H9 (cell line): ENCODE measurements at regions not wholly inside any gene's neighbourhood (a gene's known extent, or its start where the extent isn't known, plus 50 kb on each side); places are given as distances from the start of the nearest gene placed in this dataset.

Experiments
- DNase-seq: peaks from one replicate; pipeline ENCODE4 v3.0.0-alpha.2; 2017
- H2AFZ ChIP-seq: one replicate; pipeline ENCODE4 v1.6.1; 2013; ENCODE audit warnings: mild to moderate bottlenecking, low read length, control low read depth, moderate library complexity
- H2AK5ac ChIP-seq: 2 replicates; pipeline ENCODE4 v1.6.1; 2013; ENCODE audit warnings: low read length, control low read depth, mixed read lengths; ENCODE audit not compliant: insufficient read length
- H2BK120ac ChIP-seq: one replicate; pipeline ENCODE4 v1.6.1; 2013; ENCODE audit warnings: low read depth, mild to moderate bottlenecking, low read length, control low read depth, inconsistent platforms; ENCODE audit not compliant: poor library complexity, severe bottlenecking
- H2BK12ac ChIP-seq: 2 replicates; pipeline ENCODE4 v1.6.1; 2013; ENCODE audit warnings: low read length, control low read depth, mixed read lengths, low read depth; ENCODE audit not compliant: insufficient read length
- H2BK15ac ChIP-seq: 2 replicates; pipeline ENCODE4 v1.6.1; 2013; ENCODE audit warnings: low read depth, low read length, control low read depth
- H2BK20ac ChIP-seq: one replicate; pipeline ENCODE4 v1.6.1; 2013; ENCODE audit warnings: low read depth, mild to moderate bottlenecking, low read length, control low read depth, inconsistent platforms; ENCODE audit not compliant: poor library complexity, severe bottlenecking
- H2BK5ac ChIP-seq: 2 replicates; pipeline ENCODE4 v1.6.1; 2013; ENCODE audit warnings: low read length, control low read depth, mixed read lengths; ENCODE audit not compliant: insufficient read length
- H3K14ac ChIP-seq: 2 replicates; pipeline ENCODE4 v1.6.1; 2013; ENCODE audit warnings: low read length, control low read depth; ENCODE audit not compliant: insufficient read depth
- H3K18ac ChIP-seq: 2 replicates; pipeline ENCODE4 v1.6.1; 2013; ENCODE audit warnings: low read depth, mild to moderate bottlenecking, mixed read lengths, low read length, control low read depth; ENCODE audit not compliant: insufficient read length
- H3K23ac ChIP-seq: 2 replicates; pipeline ENCODE4 v1.6.1; 2013; ENCODE audit warnings: low read length, control low read depth, mixed read lengths, low read depth; ENCODE audit not compliant: insufficient read length
- H3K23me2 ChIP-seq: 2 replicates; pipeline ENCODE4 v1.6.1; 2013; ENCODE audit warnings: low read depth, mild to moderate bottlenecking, mixed read lengths, low read length, control low read depth; ENCODE audit not compliant: insufficient read length, poor library complexity, severe bottlenecking
- H3K27ac ChIP-seq: 2 replicates; pipeline ENCODE4 v1.5.1; 2013; ENCODE audit warnings: low read length, control low read depth, mixed read lengths, low read depth; ENCODE audit not compliant: insufficient read length
- H3K27me3 ChIP-seq: 2 replicates; pipeline ENCODE4 v1.6.1; 2013; ENCODE audit warnings: low read length, control low read depth, inconsistent platforms; ENCODE audit not compliant: insufficient read depth
- H3K4ac ChIP-seq: 2 replicates; pipeline ENCODE4 v1.6.1; 2013; ENCODE audit warnings: low read depth, mild to moderate bottlenecking, control low read depth, inconsistent platforms, low read length, moderate library complexity
- H3K4me1 ChIP-seq: 2 replicates; pipeline ENCODE4 v1.6.1; 2013; ENCODE audit warnings: low read length, control low read depth, inconsistent platforms; ENCODE audit not compliant: insufficient read depth
- H3K4me2 ChIP-seq: 2 replicates; pipeline ENCODE4 v1.6.1; 2013; ENCODE audit warnings: low read length, control low read depth, mixed read lengths; ENCODE audit not compliant: insufficient read length, insufficient read depth
- H3K56ac ChIP-seq: 2 replicates; pipeline ENCODE4 v1.6.1; 2013; ENCODE audit warnings: low read depth, mild to moderate bottlenecking, mixed read lengths, low read length, control low read depth; ENCODE audit not compliant: insufficient read length
- H3K79me1 ChIP-seq: 2 replicates; pipeline ENCODE4 v1.6.1; 2013; ENCODE audit warnings: low read depth, mild to moderate bottlenecking, moderate library complexity, low read length, control low read depth, inconsistent platforms; ENCODE audit not compliant: insufficient read depth, poor library complexity, severe bottlenecking
- H3K79me2 ChIP-seq: 2 replicates; pipeline ENCODE4 v1.6.1; 2013; ENCODE audit warnings: low read length, control low read depth, inconsistent platforms; ENCODE audit not compliant: insufficient read depth
- H3K9ac ChIP-seq: 2 replicates; pipeline ENCODE4 v1.6.1; 2013; ENCODE audit warnings: low read length, control low read depth, mixed read lengths; ENCODE audit not compliant: insufficient read length; ENCODE audit errors: extremely low read depth
- H3K9me3 ChIP-seq: one replicate; pipeline ENCODE4 v1.6.1; 2013; ENCODE audit warnings: low read depth, low read length, inconsistent platforms; ENCODE audit not compliant: control insufficient read depth
- H3T11ph ChIP-seq: one replicate; pipeline ENCODE4 v1.6.1; 2013; ENCODE audit warnings: mild to moderate bottlenecking, low read length, control low read depth, inconsistent platforms
- H4K20me1 ChIP-seq: one replicate; pipeline ENCODE4 v1.6.1; 2013; ENCODE audit not compliant: control insufficient read depth, insufficient read length, insufficient read depth
- H4K5ac ChIP-seq: 2 replicates; pipeline ENCODE4 v1.6.1; 2013; ENCODE audit warnings: low read depth, mild to moderate bottlenecking, mixed read lengths, low read length, control low read depth; ENCODE audit not compliant: insufficient read length
- H4K8ac ChIP-seq: replicated peaks from 2 replicates; pipeline ENCODE4 v1.6.1; 2013; ENCODE audit warnings: low read length, control low read depth, mixed read lengths, low read depth; ENCODE audit not compliant: insufficient read length
- H4K91ac ChIP-seq: 2 replicates; pipeline ENCODE4 v1.6.1; 2013; ENCODE audit warnings: low read depth, mild to moderate bottlenecking, moderate library complexity, mixed read lengths, low read length, control low read depth; ENCODE audit not compliant: insufficient read length
- H3K27ac Mint-ChIP-seq, 3 experiments: 2 replicates in 2 of 3; 3 replicates in 1 of 3; pipeline ENCODE4 v1.8.0; 2020 to 2021; ENCODE audit warnings: mixed read lengths in 3 of 3, mild to moderate bottlenecking in 1 of 3, moderate library complexity in 1 of 3
- H3K27me3 Mint-ChIP-seq: 2 replicates; pipeline ENCODE4 v1.8.0; 2021; ENCODE audit warnings: low read depth, mild to moderate bottlenecking, moderate library complexity, mixed read lengths
- H3K36me3 Mint-ChIP-seq, 3 experiments: 2 replicates in 2 of 3; 3 replicates in 1 of 3; pipeline ENCODE4 v1.8.0; 2020 to 2021; ENCODE audit warnings: low read depth in 3 of 3, mixed read lengths in 3 of 3; ENCODE audit not compliant: insufficient read depth in 1 of 3
- H3K4me1 Mint-ChIP-seq, 2 experiments: 2 replicates each; pipeline ENCODE4 v1.8.0; 2020; ENCODE audit warnings: mixed read lengths in 2 of 2
- H3K4me3 Mint-ChIP-seq, 2 experiments: 2 replicates in 1 of 2; 3 replicates in 1 of 2; pipeline ENCODE4 v1.8.0; 2020 to 2021; ENCODE audit warnings: mild to moderate bottlenecking in 2 of 2, mixed read lengths in 2 of 2, moderate library complexity in 1 of 2
- H3K9me3 Mint-ChIP-seq, 2 experiments: 2 replicates in 1 of 2; 3 replicates in 1 of 2; pipeline ENCODE4 v1.8.0; 2020; ENCODE audit warnings: mild to moderate bottlenecking in 2 of 2, mixed read lengths in 2 of 2, moderate library complexity in 1 of 2
- WGBS: extraction: QIAGEN DNeasy Blood & Tissue Kit; methylation state at CpG from one replicate; pipeline ENCODE4 v1.1.7; 2013; ENCODE audit warnings: missing lambda C conversion rate, low lambda C conversion rate, mixed read lengths; ENCODE audit not compliant: insufficient read length; ENCODE audit errors: extremely low coverage; 5-methylcytosine and 5-hydroxymethylcytosine counted together
- TF ChIP-seq, protein P1 (sequence below): fragments of 200-600 bp; sonication (generic); conservative IDR thresholded peaks from 3 replicates; pipeline ENCODE4 v1.8.0; 2021; ENCODE audit warnings: antibody characterized with exemption, mild to moderate bottlenecking

DNA sequence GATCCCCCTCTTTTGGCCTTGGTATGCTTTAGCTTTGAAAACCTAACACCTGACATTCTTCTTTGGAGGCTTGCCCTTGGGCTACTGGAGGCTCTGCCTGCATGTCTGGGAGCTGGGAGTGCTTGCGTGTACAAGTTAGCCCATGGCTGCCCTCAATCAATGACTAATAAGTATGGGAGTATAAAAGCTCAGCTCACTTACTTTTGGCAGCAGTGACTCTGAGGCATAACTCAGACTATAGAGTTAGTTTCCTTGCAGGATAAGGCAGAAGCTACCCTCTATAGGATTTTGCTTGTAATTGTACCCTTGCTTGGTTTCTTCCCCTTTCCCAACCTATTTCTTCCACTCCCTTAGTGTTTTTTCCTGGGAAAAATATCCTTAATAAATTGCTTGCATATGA is 247.9 kb downstream of the PPP1R2C start:
- H3K27me3 Mint-ChIP-seq: no peaks in the 10 kb centered on the region
- Histone ChIP-seq H4K91ac (no peak overlapping the region), H3K79me2 (no peaks in the 10 kb centered on the region), H2BK20ac (no peak overlapping the region), H2BK15ac (no peak overlapping the region), H3K79me1 (no peaks in the 10 kb centered on the region), H3K9ac (no peak overlapping the region), H3K23ac (no peak overlapping the region), H2BK12ac (no peak overlapping the region), H2AK5ac (no peak overlapping the region), H2BK120ac (no peak overlapping the region), H4K5ac (no peak overlapping the region), H4K20me1 (no peaks in the 10 kb centered on the region), H4K8ac (no peak overlapping the region), H3K4me2 (no peak overlapping the region), H3K27ac (no peak overlapping the region), H3T11ph (no peak overlapping the region), H3K18ac (no peak overlapping the region), H3K4me1 (no peaks in the 10 kb centered on the region), H2AFZ (no peak overlapping the region), H2BK5ac (no peak overlapping the region), H3K23me2 (no peaks in the 10 kb centered on the region), H3K4ac (no peak overlapping the region), H3K27me3 (no peaks in the 10 kb centered on the region), H3K56ac (no peak overlapping the region), H3K14ac (no peak overlapping the region), H3K9me3 (no peaks in the 10 kb centered on the region)
- TF ChIP-seq, protein P1, sequence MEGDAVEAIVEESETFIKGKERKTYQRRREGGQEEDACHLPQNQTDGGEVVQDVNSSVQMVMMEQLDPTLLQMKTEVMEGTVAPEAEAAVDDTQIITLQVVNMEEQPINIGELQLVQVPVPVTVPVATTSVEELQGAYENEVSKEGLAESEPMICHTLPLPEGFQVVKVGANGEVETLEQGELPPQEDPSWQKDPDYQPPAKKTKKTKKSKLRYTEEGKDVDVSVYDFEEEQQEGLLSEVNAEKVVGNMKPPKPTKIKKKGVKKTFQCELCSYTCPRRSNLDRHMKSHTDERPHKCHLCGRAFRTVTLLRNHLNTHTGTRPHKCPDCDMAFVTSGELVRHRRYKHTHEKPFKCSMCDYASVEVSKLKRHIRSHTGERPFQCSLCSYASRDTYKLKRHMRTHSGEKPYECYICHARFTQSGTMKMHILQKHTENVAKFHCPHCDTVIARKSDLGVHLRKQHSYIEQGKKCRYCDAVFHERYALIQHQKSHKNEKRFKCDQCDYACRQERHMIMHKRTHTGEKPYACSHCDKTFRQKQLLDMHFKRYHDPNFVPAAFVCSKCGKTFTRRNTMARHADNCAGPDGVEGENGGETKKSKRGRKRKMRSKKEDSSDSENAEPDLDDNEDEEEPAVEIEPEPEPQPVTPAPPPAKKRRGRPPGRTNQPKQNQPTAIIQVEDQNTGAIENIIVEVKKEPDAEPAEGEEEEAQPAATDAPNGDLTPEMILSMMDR: peak; percentile 42; the same call in 2 of the 3 replicates
- WGBS: no CpG with 5 or more reads among the region's 1 CpG
- no peak overlapping the region for H3K27ac Mint-ChIP-seq
- peaks cover 3 to 29% of the 10 kb centered on the region in 2 experiments; a peak in 4 of 5 replicates for H3K9me3 Mint-ChIP-seq
- no peak for DNase-seq
- H3K4me1 Mint-ChIP-seq: peaks cover 0 to 3% of the 10 kb centered on the region in 2 experiments; a peak in 1 of 4 replicates
- no peak overlapping the region for H3K4me3 Mint-ChIP-seq
- peaks cover 3 to 8% (median 4%) of the 10 kb centered on the region in 3 experiments; a peak in 4 of 7 replicates for H3K36me3 Mint-ChIP-seq
